GM19351 (cell line): ENCODE measurements at regions not wholly inside any gene's neighbourhood (a gene's known extent, or its start where the extent isn't known, plus 50 kb on each side); places are given as distances from the start of the nearest gene placed in this dataset.
"Not testable (repeated sequence)": the region's sequence is repeated elsewhere in the genome, so short reads cannot be mapped to it uniquely, and the experiment has no call there.

Experiments used
- ATAC-seq: cut with Tn5 transposase; IDR thresholded peaks from one replicate; pipeline ENCODE4 v1.9.1; 2021; ENCODE audit warnings: mild to moderate bottlenecking, moderate library complexity; ENCODE audit not compliant: unreplicated experiment

DNA sequence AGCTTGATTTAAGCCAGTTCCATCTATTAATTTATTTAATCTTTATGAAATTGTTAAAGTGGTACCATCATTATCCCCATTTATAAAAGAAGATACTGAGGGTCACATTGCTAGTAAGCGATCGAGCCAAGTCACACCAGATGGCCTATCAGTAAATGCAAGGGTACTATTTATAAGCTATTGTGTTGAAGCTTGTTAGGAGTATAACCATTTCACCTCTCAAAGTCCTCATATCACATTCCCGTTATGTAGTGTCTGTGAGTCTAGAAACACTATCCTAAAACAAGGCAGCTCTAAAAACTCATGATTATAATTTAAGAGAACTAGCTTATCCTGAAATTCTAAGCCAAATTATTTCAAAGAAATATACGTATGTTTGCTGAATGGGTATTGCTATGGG is 1161.8 kb downstream of the EFNA5 start:
- ATAC-seq, result no peak

- ATAC-seq, result no peak
Observed at GRCh38 chr5:106493910-106494309, 1176.8 kb downstream of the EFNA5 start.

GRCh38 chr5:106489004-106489403 is 1181.7 kb downstream of the EFNA5 start:
- ATAC-seq, result no peak

DNA sequence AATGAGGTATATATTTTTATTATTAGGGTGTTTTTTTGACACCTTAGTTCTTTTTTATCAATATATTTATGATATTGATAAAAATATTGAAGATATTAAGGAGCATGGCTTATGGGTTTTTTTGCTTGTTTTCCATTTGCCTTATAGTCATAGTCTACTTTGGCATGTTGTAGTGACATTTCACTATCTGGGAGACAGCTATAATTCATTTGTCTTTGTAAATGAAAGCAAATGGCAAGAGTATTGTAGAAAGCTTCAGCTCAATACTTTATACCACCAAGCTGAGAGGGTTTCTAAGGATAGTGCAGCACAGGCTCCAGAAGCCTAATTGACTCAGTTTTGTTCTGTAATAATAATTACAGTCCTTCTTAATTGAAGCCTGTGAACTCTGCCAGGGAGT is 1182.3 kb downstream of the EFNA5 start:
- ATAC-seq, result no peak

GRCh38 chr5:106481374-106481773 is 1189.4 kb downstream of the EFNA5 start:
- no peak for ATAC-seq

- no peak for ATAC-seq
Observed at GRCh38 chr5:106476630-106477029, 1194.1 kb downstream of the EFNA5 start.

GRCh38 chr5:106474066-106474465 is 1196.7 kb downstream of the EFNA5 start:
- ATAC-seq, result no peak

GRCh38 chr5:106459541-106459940 is 1211.2 kb downstream of the EFNA5 start:
- ATAC-seq, result no peak

- ATAC-seq, result no peak
Observed at GRCh38 chr5:106454651-106455415, 1215.9 kb downstream of the EFNA5 start.

DNA sequence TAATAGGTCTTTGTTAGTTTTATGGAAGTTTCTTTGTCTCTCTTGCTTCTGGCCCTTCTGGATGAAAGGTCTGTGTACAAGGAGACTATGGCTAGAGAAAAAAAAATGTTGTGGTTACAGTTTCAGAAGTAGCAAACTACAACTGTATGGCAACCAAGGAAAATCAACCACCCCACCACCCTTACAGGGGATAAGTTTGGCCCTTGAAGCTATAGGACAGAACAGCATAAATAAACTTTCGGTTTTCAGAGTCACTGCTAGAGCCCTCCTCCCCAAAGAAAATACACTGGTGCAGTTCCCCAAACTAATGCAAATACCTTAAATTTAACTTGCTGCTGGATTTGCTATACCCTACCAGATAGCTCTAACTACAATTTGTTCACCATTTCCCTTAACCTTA is 1216.7 kb downstream of the EFNA5 start:
- no peak for ATAC-seq

- no peak for ATAC-seq
Observed at GRCh38 chr5:106451998-106452397, 1218.7 kb downstream of the EFNA5 start.

GRCh38 chr5:106443746-106444145 is 1227.0 kb downstream of the EFNA5 start:
- ATAC-seq, result no peak

DNA sequence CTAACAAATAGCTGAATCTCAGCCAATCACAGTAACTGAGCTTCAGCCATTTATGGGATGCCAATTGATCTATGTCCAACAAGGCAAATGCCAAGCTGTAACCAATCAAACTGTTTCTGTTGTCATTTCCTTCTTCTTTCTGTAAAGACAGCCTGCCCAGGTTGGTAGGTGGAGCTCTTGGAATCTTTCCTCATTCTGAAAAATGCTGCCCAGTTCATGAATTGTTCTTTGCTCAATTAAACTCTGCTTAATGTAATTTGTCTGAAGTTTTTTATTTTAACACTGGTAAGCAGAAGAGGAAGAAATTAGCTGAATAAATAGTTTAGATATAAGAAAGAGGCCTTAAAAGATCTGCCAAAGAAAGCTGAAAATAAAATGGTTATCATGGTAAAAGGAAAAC is 1235.6 kb downstream of the EFNA5 start:
- no peak for ATAC-seq

DNA sequence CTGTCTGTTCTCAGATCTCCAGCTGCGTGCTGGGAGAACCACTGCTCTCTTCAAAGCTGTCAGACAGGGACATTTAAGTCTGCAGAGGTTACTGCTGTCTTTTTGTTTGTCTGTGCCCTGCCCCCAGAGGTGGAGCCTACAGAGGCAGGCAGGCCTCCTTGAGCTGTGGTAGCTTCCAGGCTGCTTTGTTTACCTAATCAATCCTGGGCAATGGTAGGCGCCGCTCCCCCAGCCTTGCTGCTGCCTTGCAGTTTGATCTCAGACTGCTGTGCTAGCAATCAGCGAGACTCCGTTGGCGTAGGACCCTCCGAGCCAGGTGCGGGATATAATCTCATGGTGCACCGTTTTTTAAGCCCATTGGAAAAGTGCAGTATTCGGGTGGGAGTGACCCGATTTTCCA is 1240.0 kb downstream of the EFNA5 start:
- ATAC-seq, result not testable (repeated sequence)

- ATAC-seq, result no peak
Observed at GRCh38 chr5:106423109-106423897, 1247.4 kb downstream of the EFNA5 start.

GRCh38 chr5:106420102-106420501 is 1250.6 kb downstream of the EFNA5 start:
- no peak for ATAC-seq

DNA sequence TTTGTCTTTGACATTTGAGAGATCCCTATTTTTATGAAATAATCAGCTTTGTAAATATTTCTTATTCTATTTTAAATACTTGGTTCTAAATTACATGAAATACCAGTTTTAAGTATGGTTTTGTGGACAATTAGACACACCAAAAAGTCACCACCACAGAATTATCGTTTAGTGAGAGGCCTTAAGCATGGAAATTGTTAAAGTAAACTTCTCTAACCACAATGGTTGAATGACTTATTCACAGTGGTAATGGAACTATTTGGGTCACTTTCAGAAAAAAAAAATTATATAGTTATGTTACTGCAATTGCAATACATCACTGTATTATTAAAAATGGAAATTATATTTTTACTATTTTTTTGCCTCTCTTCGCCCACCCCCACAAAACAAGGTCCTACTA is 1252.5 kb downstream of the EFNA5 start:
- ATAC-seq, result no peak

GRCh38 chr5:106417566-106417965 is 1253.2 kb downstream of the EFNA5 start:
- ATAC-seq, result no peak

GRCh38 chr5:106417163-106417562 is 1253.6 kb downstream of the EFNA5 start:
- ATAC-seq, result no peak

- ATAC-seq, result no peak
Observed at GRCh38 chr5:106415541-106415940, 1255.2 kb downstream of the EFNA5 start.

- ATAC-seq, result no peak
Observed at GRCh38 chr5:106414342-106414741, 1256.4 kb downstream of the EFNA5 start.

DNA sequence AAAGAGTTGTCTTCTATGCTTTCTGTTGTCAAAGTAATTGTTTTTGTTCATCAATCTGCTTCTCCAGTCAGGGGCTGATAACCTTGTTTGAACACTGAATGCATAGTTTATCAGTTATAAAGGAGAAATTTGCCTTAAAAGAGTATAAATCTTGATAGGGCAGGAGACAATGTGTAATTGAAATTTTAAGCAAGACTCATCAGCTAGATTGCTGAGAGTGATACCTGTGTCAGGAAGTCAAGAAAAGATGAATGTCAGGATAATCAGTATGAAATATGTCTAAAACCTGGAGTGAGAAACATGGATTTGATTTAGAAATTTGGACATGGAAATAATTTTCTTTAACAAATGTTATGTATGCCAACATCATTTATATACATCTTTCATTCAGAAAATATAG is 1258.1 kb downstream of the EFNA5 start:
- no peak for ATAC-seq
